A673 (cell line): ENCODE measurements at regions not wholly inside any gene's neighbourhood (a gene's known extent, or its start where the extent isn't known, plus 50 kb on each side); places are given as distances from the start of the nearest gene placed in this dataset.

ENCODE experiments used
- CTCF ChIP-seq: fragments of 300-800, 200-600 bp; sonication (generic); conservative IDR thresholded peaks from 2 replicates; pipeline ENCODE4 v1.5.1; 2017; ENCODE audit warnings: low read depth, mild to moderate bottlenecking, antibody characterized with exemption, low read length, moderate library complexity, mixed read lengths
- EZH2 ChIP-seq: fragments of 200-600 bp; sonication (generic); IDR thresholded peaks from 2 replicates; pipeline ENCODE4 v1.6.1; 2017; ENCODE audit warnings: borderline replicate concordance, low read depth, mild to moderate bottlenecking, mixed read lengths, antibody characterized with exemption, low read length; ENCODE audit not compliant: poor library complexity, severe bottlenecking

- TF ChIP-seq CTCF (no peak), EZH2 (no peak)
Observed at GRCh38 chr6:130513770-130514169, 148.0 kb downstream of the TMEM200A start.
